ENCODE measurements at regions not wholly inside any gene's neighbourhood (a gene's known extent, or its start where the extent isn't known, plus 50 kb on each side); places are given as distances from the start of the nearest gene placed in this dataset.

DNA sequence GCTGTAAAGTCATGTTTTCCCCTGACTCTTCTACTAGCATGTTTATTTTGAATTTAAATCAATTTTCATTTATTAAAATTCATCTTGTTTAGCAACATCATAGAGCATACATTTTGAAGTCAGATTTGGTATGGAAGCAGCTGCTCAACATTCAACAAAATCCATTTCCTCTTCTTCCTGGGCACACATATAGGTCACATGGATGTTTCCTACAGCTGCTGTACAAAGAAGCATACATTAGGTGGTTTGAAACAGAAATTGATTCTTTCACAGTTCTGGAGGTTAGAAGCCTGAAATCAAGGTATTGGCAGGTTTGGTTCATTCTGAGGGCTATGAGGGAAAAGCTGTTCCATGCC is 495.2 kb downstream of the RFPL4B start (continued):
- TF ChIP-seq, protein P1, sequence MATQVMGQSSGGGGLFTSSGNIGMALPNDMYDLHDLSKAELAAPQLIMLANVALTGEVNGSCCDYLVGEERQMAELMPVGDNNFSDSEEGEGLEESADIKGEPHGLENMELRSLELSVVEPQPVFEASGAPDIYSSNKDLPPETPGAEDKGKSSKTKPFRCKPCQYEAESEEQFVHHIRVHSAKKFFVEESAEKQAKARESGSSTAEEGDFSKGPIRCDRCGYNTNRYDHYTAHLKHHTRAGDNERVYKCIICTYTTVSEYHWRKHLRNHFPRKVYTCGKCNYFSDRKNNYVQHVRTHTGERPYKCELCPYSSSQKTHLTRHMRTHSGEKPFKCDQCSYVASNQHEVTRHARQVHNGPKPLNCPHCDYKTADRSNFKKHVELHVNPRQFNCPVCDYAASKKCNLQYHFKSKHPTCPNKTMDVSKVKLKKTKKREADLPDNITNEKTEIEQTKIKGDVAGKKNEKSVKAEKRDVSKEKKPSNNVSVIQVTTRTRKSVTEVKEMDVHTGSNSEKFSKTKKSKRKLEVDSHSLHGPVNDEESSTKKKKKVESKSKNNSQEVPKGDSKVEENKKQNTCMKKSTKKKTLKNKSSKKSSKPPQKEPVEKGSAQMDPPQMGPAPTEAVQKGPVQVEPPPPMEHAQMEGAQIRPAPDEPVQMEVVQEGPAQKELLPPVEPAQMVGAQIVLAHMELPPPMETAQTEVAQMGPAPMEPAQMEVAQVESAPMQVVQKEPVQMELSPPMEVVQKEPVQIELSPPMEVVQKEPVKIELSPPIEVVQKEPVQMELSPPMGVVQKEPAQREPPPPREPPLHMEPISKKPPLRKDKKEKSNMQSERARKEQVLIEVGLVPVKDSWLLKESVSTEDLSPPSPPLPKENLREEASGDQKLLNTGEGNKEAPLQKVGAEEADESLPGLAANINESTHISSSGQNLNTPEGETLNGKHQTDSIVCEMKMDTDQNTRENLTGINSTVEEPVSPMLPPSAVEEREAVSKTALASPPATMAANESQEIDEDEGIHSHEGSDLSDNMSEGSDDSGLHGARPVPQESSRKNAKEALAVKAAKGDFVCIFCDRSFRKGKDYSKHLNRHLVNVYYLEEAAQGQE (IDR thresholded peaks at IDR 0.05; ENCODE audit: unreplicated experiment), result no peak

GRCh38 chr6:112846681-112847080 is 499.6 kb downstream of the RFPL4B start:
- H3K9me3 Mint-ChIP-seq, result no peaks in the 10 kb centered on the region
- H3F3A ChIP-seq (replicated peaks; ENCODE audit: low read depth), result no peaks in the 10 kb centered on the region
- no peaks in the 10 kb centered on the region for H3K36me3 ChIP-seq (ENCODE audit: insufficient read depth)
- no peak overlapping the region for H3K27ac Mint-ChIP-seq
- H3K4me2 ChIP-seq, result no peak overlapping the region
- no peaks in the 10 kb centered on the region for H4K20me1 ChIP-seq (replicated peaks; ENCODE audit: insufficient read depth)
- H3K27me3 Mint-ChIP-seq (ENCODE audit: insufficient read depth, low read depth, poor library complexity), result no peaks in the 10 kb centered on the region
- no peaks in the 10 kb centered on the region for H3K4me1 ChIP-seq (ENCODE audit: insufficient read depth)
- TF ChIP-seq EZH2 (IDR thresholded peaks at IDR 0.05; ENCODE audit: low read depth, unreplicated experiment) (no peak), ETS1 (IDR thresholded peaks at IDR 0.05) (no peak), NANOG (IDR thresholded peaks at IDR 0.05; ENCODE audit: borderline replicate concordance) (no peak), STAT1 (IDR thresholded peaks at IDR 0.05; ENCODE audit: unreplicated experiment) (no peak)
- TF ChIP-seq, protein P2, sequence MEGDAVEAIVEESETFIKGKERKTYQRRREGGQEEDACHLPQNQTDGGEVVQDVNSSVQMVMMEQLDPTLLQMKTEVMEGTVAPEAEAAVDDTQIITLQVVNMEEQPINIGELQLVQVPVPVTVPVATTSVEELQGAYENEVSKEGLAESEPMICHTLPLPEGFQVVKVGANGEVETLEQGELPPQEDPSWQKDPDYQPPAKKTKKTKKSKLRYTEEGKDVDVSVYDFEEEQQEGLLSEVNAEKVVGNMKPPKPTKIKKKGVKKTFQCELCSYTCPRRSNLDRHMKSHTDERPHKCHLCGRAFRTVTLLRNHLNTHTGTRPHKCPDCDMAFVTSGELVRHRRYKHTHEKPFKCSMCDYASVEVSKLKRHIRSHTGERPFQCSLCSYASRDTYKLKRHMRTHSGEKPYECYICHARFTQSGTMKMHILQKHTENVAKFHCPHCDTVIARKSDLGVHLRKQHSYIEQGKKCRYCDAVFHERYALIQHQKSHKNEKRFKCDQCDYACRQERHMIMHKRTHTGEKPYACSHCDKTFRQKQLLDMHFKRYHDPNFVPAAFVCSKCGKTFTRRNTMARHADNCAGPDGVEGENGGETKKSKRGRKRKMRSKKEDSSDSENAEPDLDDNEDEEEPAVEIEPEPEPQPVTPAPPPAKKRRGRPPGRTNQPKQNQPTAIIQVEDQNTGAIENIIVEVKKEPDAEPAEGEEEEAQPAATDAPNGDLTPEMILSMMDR (conservative IDR thresholded peaks at IDR 0.05; ENCODE audit: low read depth in 2 of 2), result no peak
- no peaks in the 10 kb centered on the region for H3K4me1 Mint-ChIP-seq
- H3K9me2 ChIP-seq (ENCODE audit: insufficient read depth), result no peaks in the 10 kb centered on the region
- no peak overlapping the region for H3K4me3 ChIP-seq
- H3K36me3 Mint-ChIP-seq (ENCODE audit: low read depth), result no peaks in the 10 kb centered on the region
- DNase-seq (ENCODE audit: low spot score) (peak; percentile 3), ATAC-seq (no peak)
- no peaks in the 10 kb centered on the region for H3K27me3 ChIP-seq (ENCODE audit: insufficient read depth)
- no peaks in the 10 kb centered on the region for H3K79me2 ChIP-seq (replicated peaks; ENCODE audit: insufficient read depth)
- H3K27ac ChIP-seq (ENCODE audit: low read depth), result no peak overlapping the region
- H2AFZ ChIP-seq, result peak overlapping the region; percentile 29; the same call in 1 of the 2 replicates
- no peak overlapping the region for H3K4me3 Mint-ChIP-seq

GRCh38 chr6:112851146-112851545 is 504.0 kb downstream of the RFPL4B start:
- H3K9me2 ChIP-seq (ENCODE audit: insufficient read depth), result no peaks in the 10 kb centered on the region
- H2AFZ ChIP-seq, result no peak overlapping the region
- Mint-ChIP-seq H3K4me3 (no peak overlapping the region), H3K36me3 (ENCODE audit: low read depth) (no peaks in the 10 kb centered on the region), H3K27me3 (ENCODE audit: insufficient read depth, low read depth, poor library complexity) (no peaks in the 10 kb centered on the region), H3K27ac (no peak overlapping the region), H3K9me3 (no peaks in the 10 kb centered on the region), H3K4me1 (no peaks in the 10 kb centered on the region)
- H3K27ac ChIP-seq (ENCODE audit: low read depth), result no peak overlapping the region
- H3K79me2 ChIP-seq (replicated peaks; ENCODE audit: insufficient read depth), result no peaks in the 10 kb centered on the region
- TF ChIP-seq EZH2phosphoT487 (IDR thresholded peaks at IDR 0.05; ENCODE audit: unreplicated experiment) (no peak), ZNF331 (CRISPR knock-in tag; IDR thresholded peaks at IDR 0.05; ENCODE audit: low read depth) (no peak), EZH2 (IDR thresholded peaks at IDR 0.05; ENCODE audit: low read depth, unreplicated experiment) (no peak), ZNF114 (CRISPR knock-in tag; IDR thresholded peaks at IDR 0.05) (no peak)
- TF ChIP-seq, protein P1 (IDR thresholded peaks at IDR 0.05; ENCODE audit: unreplicated experiment), result no peak
- TF ChIP-seq, protein P2 (conservative IDR thresholded peaks at IDR 0.05; ENCODE audit: low read depth in 2 of 2), result no peak
- H3F3A ChIP-seq (replicated peaks; ENCODE audit: low read depth), result no peaks in the 10 kb centered on the region
- no peak overlapping the region for H3K4me3 ChIP-seq
- H3K4me2 ChIP-seq, result no peak overlapping the region
- DNase-seq (ENCODE audit: low spot score) (no peak), ATAC-seq (no peak)
- H3K4me1 ChIP-seq (ENCODE audit: insufficient read depth), result no peaks in the 10 kb centered on the region
- no peaks in the 10 kb centered on the region for H3K36me3 ChIP-seq (ENCODE audit: insufficient read depth)
- no peaks in the 10 kb centered on the region for H3K27me3 ChIP-seq (ENCODE audit: insufficient read depth)
- H4K20me1 ChIP-seq (replicated peaks; ENCODE audit: insufficient read depth), result no peaks in the 10 kb centered on the region
